ENCODE measurements at regions not wholly inside any gene's neighbourhood (a gene's known extent, or its start where the extent isn't known, plus 50 kb on each side); places are given as distances from the start of the nearest gene placed in this dataset.

GRCh38 chr1:90834886-90835660 is 118.0 kb upstream of the BARHL2 start:
- TF ChIP-seq ZNF671 (CRISPR knock-in tag; IDR thresholded peaks at IDR 0.05) (no peak), TCF7 (CRISPR knock-in tag; IDR thresholded peaks at IDR 0.05; ENCODE audit: low read depth) (no peak)
